GM20000 (cell line): ENCODE measurements at regions not wholly inside any gene's neighbourhood (a gene's known extent, or its start where the extent isn't known, plus 50 kb on each side); places are given as distances from the start of the nearest gene placed in this dataset.

Experiments used
- DNase-seq: peaks from one replicate; pipeline ENCODE4 v3.0.0; 2012; ENCODE audit warnings: low spot score
- CTCF ChIP-seq: IDR thresholded peaks from 2 replicates; pipeline ENCODE4 v1.5.1; 2012; ENCODE audit warnings: mild to moderate bottlenecking, control low read depth; ENCODE audit errors: extremely low read depth, missing control alignments

- DNase-seq, result no peak
- no peak for TF ChIP-seq CTCF
Measured at GRCh38 chr6:84356907-84357306, 129.5 kb upstream of the CEP162 start.

- DNase-seq, result no peak
- TF ChIP-seq CTCF, result no peak
Measured at GRCh38 chr6:84353459-84354423, 126.3 kb upstream of the CEP162 start.

- TF ChIP-seq CTCF, result no peak
- DNase-seq, result no peak
Measured at GRCh38 chr6:84350397-84350796, 123.0 kb upstream of the CEP162 start.

- no peak for TF ChIP-seq CTCF
- DNase-seq, result no peak
Measured at GRCh38 chr6:84349542-84349941, 122.1 kb upstream of the CEP162 start.

GRCh38 chr6:84348801-84349200 is 121.4 kb upstream of the CEP162 start:
- DNase-seq, result no peak
- no peak for TF ChIP-seq CTCF

GRCh38 chr6:84346372-84346771 is 118.9 kb upstream of the CEP162 start:
- DNase-seq, result no peak
- no peak for TF ChIP-seq CTCF

GRCh38 chr6:84344005-84344404 is 116.6 kb upstream of the CEP162 start:
- DNase-seq, result no peak
- no peak for TF ChIP-seq CTCF
